Esophagus muscularis mucosa (tissue), 4 donors: ENCODE measurements at regions not wholly inside any gene's neighbourhood (a gene's known extent, or its start where the extent isn't known, plus 50 kb on each side); places are given as distances from the start of the nearest gene placed in this dataset.

Experiments
- EP300 ChIP-seq: sonication (generic); formaldehyde crosslinking; IDR thresholded peaks from one replicate; pipeline ENCODE4 v1.6.1; 2017; ENCODE audit warnings: antibody characterized with exemption
- POLR2A ChIP-seq: fragments of 450-650 bp; IDR thresholded peaks from one replicate; pipeline ENCODE4 v1.6.1; 2017; ENCODE audit warnings: antibody characterized with exemption, moderate library complexity, mild to moderate bottlenecking, low read depth
- POLR2AphosphoS5 ChIP-seq, 2 donors: sonication (generic); formaldehyde crosslinking; IDR thresholded peaks; one replicate each; pipeline ENCODE4 v1.6.1; 2017; ENCODE audit warnings: antibody characterized with exemption in 2 of 2
- TF ChIP-seq, protein P1 (sequence below), 3 experiments: fragments of 200-600 bp in 2 of 3; fragments of 450-650 bp in 1 of 3; sonication (generic) in 2 of 3; IDR thresholded peaks; one replicate each; pipeline ENCODE4 v1.5.1; 2017 to 2019; ENCODE audit warnings: antibody characterized with exemption in 3 of 3, mild to moderate bottlenecking in 2 of 3, moderate library complexity in 1 of 3

- TF ChIP-seq, protein P1, sequence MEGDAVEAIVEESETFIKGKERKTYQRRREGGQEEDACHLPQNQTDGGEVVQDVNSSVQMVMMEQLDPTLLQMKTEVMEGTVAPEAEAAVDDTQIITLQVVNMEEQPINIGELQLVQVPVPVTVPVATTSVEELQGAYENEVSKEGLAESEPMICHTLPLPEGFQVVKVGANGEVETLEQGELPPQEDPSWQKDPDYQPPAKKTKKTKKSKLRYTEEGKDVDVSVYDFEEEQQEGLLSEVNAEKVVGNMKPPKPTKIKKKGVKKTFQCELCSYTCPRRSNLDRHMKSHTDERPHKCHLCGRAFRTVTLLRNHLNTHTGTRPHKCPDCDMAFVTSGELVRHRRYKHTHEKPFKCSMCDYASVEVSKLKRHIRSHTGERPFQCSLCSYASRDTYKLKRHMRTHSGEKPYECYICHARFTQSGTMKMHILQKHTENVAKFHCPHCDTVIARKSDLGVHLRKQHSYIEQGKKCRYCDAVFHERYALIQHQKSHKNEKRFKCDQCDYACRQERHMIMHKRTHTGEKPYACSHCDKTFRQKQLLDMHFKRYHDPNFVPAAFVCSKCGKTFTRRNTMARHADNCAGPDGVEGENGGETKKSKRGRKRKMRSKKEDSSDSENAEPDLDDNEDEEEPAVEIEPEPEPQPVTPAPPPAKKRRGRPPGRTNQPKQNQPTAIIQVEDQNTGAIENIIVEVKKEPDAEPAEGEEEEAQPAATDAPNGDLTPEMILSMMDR (IDR thresholded peaks at IDR 0.05), result no peak
- TF ChIP-seq POLR2A (no peak), EP300 (no peak), POLR2AphosphoS5 (IDR thresholded peaks at IDR 0.05) (no peak)
Measured at GRCh38 chr2:129430911-129431310, 548.6 kb upstream of the RAB6C start.
